HG03432 (cell line): ENCODE measurements at regions not wholly inside any gene's neighbourhood (a gene's known extent, or its start where the extent isn't known, plus 50 kb on each side); places are given as distances from the start of the nearest gene placed in this dataset.
"Not testable (repeated sequence)": the region's sequence is repeated elsewhere in the genome, so short reads cannot be mapped to it uniquely, and the experiment has no call there.

Source experiments
- ATAC-seq: cut with Tn5 transposase; IDR thresholded peaks from one replicate; pipeline ENCODE4 v1.9.1; 2021; ENCODE audit warnings: mild to moderate bottlenecking, moderate library complexity; ENCODE audit not compliant: unreplicated experiment

GRCh38 chr5:50898966-50899365 lies 232.5 kb downstream of the PARP8 start:
- ATAC-seq: no peak

GRCh38 chr5:50900952-50901510 lies 234.6 kb downstream of the PARP8 start:
- no peak for ATAC-seq

GRCh38 chr5:50903651-50904050 lies 237.2 kb downstream of the PARP8 start:
- no peak for ATAC-seq

DNA sequence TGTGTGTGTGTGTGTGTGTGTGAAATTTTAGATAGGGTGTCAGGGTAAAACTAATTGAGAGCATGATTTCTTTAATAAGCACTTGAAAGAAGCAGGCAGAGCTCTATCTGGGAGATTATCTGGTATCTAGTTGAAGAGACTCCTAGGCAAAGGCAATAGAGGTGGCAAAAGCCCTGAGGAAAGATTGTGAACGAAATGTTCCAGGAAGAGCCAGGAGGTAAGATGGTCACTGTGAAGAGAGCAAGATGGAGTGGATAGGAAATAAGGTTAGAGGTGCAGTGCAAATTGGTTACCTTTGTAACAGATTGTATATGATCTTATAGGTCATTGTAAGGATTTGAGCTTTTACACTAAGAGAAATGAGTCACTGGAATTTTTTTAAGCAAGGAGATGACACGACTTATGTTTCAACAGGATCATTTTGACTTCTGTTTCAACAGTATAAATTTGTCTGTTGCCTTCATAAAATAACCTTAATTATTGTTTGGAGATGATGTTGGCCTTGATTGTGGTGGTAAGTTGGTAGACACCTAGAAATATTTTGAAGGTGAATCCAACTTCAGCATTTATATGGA lies 239.6 kb downstream of the PARP8 start:
- no peak for ATAC-seq

GRCh38 chr5:50920160-50920559 lies 253.7 kb downstream of the PARP8 start:
- ATAC-seq: not testable (repeated sequence)

GRCh38 chr5:50921366-50922133 lies 255.1 kb downstream of the PARP8 start:
- ATAC-seq: no peak

GRCh38 chr5:50922134-50922941 lies 255.9 kb downstream of the PARP8 start:
- not testable (repeated sequence) for ATAC-seq

DNA sequence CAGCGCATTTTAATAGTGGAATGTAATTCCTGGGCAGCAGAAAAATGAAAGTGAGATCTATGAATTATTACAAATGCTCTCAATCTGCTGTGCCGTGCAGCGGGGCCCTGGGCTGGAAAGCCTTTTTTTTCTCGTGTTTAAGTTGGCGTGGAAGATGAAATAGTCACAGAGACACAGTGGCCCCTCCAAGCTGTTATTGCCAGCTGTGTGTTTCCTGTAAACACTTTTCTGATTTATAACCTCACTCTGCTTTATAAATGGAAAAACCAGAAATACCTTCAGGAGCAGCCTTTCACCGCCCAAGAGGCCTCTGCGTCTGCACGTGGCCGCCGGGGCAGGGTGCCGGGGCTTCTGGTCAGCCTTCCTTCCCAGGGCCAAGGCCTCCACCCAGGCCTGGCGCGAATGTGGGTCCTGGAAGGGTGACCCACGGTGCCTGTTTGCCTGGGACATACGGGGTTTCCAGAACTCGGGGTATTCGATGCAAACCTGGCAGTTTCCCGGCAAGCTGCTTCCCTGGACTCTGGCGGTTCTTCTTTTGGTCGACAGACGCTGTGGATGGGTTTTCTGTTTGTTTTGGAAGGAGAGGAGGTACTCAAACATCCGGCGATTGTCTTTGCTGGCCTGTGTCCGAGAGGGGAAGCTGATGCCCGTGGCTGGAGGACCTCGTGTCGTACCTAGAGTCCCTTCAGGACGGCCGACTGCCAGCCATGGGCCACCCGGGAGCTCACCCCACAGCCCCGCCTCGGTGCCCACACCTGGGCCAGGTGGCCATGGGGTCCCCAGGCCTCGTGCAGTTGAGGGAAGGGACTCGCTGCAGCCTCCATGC lies 256.7 kb downstream of the PARP8 start:
- no peak for ATAC-seq

DNA sequence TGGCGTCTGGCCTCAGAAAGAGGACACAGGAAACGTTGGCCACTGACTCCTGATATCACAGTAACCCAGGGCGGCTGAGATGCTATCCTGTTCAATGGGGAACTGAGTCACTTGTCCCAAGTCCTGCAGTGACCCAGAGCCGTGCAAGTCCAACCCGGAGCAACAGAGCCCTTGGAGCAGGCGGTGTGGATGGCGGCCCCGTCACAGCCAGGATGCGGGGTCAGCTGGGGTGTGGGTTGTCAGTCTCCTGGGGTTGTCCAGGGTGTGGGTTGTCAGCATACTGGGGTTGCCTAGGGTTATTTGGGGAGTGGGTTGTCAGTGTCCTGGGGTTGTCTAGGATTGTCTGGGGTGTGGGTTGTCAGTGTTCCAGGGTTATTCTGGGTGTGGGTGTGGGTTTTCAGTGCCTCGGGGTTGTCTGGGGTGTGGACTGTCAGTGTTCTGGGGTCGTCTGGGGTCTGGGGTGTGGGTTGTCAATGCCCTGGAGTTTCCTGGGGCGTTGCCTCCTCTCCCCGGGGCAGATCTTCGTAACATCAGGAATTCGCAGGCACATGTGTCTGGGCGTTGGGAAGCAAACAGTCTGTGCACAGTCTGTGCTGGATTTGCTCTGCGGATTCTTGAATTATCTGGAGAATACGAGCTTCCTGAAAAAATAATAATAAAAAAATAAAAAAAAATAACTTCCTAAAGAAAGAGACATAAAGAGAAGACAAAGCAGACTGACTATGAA lies 257.5 kb downstream of the PARP8 start:
- no peak for ATAC-seq

DNA sequence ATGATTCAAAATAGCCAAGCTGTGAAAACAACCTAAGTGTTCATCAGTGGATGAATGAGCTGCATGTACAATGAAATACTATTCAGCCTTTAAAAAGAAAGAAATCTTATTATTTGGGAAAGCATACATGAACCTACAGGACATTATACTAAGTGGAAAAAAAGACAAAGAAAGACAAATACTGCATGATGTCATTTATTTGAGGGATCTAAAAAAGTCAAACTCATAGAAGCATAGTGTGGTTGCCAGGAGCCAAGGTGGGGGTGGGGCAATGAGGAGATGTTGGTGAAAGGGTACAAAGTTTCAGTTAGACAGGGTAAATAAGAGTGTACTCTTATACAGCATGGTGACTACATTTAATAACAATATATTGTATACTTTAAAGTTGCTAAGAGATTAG lies 261.5 kb downstream of the PARP8 start:
- no peak for ATAC-seq

GRCh38 chr5:50929174-50929573 lies 262.7 kb downstream of the PARP8 start:
- no peak for ATAC-seq

- no peak for ATAC-seq
These were observed 267.9 kb downstream of the PARP8 start for GRCh38 chr5:50934343-50934742.

DNA sequence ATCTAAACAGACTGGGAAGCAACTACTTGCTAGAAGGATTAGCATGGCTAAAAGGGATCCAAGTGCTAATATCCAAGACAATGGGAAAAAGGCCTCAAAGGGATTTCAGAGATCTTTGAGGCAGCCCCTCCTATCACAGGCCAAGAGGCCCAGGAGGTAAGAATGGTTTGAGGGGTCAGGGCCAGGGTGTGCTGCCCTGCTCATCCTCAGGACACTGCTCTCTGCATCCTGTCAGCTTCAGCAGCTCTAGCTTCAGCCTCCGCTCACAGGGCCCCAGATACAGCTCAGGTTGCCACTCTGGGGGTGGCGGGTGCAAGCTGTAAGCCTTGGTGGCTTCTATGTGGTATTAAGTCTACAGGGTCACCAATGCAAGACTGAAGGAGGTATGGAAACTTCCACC lies 278.7 kb downstream of the PARP8 start:
- ATAC-seq: no peak

- ATAC-seq: no peak
These were observed 281.7 kb downstream of the PARP8 start for GRCh38 chr5:50947906-50948683.

DNA sequence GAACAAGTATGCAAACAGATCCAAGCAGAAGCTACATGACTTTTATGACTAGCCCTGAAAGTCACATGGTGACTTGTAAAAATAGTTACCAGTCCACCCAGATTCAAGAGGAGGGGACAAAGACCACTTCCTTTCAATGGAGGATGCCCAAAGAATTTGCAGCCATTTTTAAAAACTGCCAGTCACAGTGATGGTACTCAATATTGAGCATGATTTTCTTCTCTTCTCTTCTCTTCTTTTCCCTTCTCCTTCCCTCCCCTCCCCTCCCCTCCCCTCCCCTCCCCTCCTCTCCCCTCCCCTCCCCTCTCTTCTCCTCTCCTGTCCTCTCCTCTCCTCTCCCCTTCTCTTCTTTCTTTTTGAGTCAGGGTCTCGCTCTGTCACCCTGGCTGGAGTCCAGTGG lies 286.9 kb downstream of the PARP8 start:
- no peak for ATAC-seq

GRCh38 chr5:50958852-50959457 lies 292.5 kb downstream of the PARP8 start:
- ATAC-seq: peak; percentile 41

- ATAC-seq: peak; percentile 89
These were observed 296.8 kb downstream of the PARP8 start for GRCh38 chr5:50962934-50963872.
